Lower leg skin (tissue), 4 donors: ENCODE measurements at regions not wholly inside any gene's neighbourhood (a gene's known extent, or its start where the extent isn't known, plus 50 kb on each side); places are given as distances from the start of the nearest gene placed in this dataset.

Source experiments
- DNase-seq, 2 donors: peaks; one replicate each; pipeline ENCODE4 v3.0.0-alpha.2; 2019; ENCODE audit warnings: low spot score in 2 of 2
- H3K4me3 ChIP-seq: fragments of 200-600 bp; sonication (generic); 2 replicates; pipeline ENCODE4 v1.5.1; 2017; ENCODE audit warnings: mild to moderate bottlenecking, low read depth; ENCODE audit not compliant: poor library complexity, severe bottlenecking
- CTCF ChIP-seq, 3 donors: fragments of 450-650 bp; IDR thresholded peaks; one replicate each; pipeline ENCODE4 v1.5.1; 2016; ENCODE audit warnings: antibody characterized with exemption in 3 of 3, mild to moderate bottlenecking in 3 of 3, moderate library complexity in 2 of 3
- POLR2A ChIP-seq, 2 donors: fragments of 450-650 bp; IDR thresholded peaks; one replicate each; pipeline ENCODE4 v1.6.1; 2016 to 2017; ENCODE audit warnings: antibody characterized with exemption in 2 of 2, mild to moderate bottlenecking in 1 of 2, moderate library complexity in 1 of 2
- WGBS, 2 donors: methylation state at CpG; one replicate each; pipeline ENCODE4 v1.1.5; 2018; 5-methylcytosine and 5-hydroxymethylcytosine counted together
- intact Hi-C: fragments of 100-400 bp; cut with DNase I; formaldehyde crosslinking; loops from one replicate; pipeline ENCODE4 v1.15.0; 2023; ENCODE audit warnings: low total_unique reads

GRCh38 chr16:35480361-35480760 is 2020.9 kb downstream of the TP53TG3F start:
- TF ChIP-seq POLR2A (IDR thresholded peaks at IDR 0.05) (no peak), CTCF (IDR thresholded peaks at IDR 0.05) (no peak)
- no peak overlapping the region for H3K4me3 ChIP-seq
- DNase-seq, result no peak
- WGBS, 2 donors, result 0 to 23% methylated on average over 1 of the region's 1 CpG
- intact Hi-C loops, result no loop called here

GRCh38 chr16:35480988-35481387 is 2021.6 kb downstream of the TP53TG3F start:
- TF ChIP-seq CTCF (IDR thresholded peaks at IDR 0.05) (no peak), POLR2A (IDR thresholded peaks at IDR 0.05) (no peak)
- intact Hi-C loops, result no loop called here
- no peak overlapping the region for H3K4me3 ChIP-seq
- DNase-seq, result no peak

GRCh38 chr16:35485915-35486314 is 2026.5 kb downstream of the TP53TG3F start:
- 83 to 89% methylated on average over 17 of the region's 17 CpGs for WGBS, 2 donors
- DNase-seq, result no peak
- intact Hi-C loops, result no loop called here
- H3K4me3 ChIP-seq, result no peak overlapping the region
- TF ChIP-seq CTCF (IDR thresholded peaks at IDR 0.05) (no peak), POLR2A (IDR thresholded peaks at IDR 0.05) (no peak)

GRCh38 chr16:35492225-35492624 is 2032.8 kb downstream of the TP53TG3F start:
- DNase-seq, result no peak
- 59 to 60% methylated on average over 19 to 28 of the region's 28 CpGs for WGBS, 2 donors
- TF ChIP-seq POLR2A (IDR thresholded peaks at IDR 0.05), result no peak
- TF ChIP-seq CTCF (IDR thresholded peaks at IDR 0.05), result no peak
- intact Hi-C loops, result no loop called here
- H3K4me3 ChIP-seq, result no peak overlapping the region

- no peak for DNase-seq
- WGBS, 2 donors, result 38 to 70% methylated on average over 1 of the region's 1 CpG
- intact Hi-C loops, result no loop called here
- TF ChIP-seq CTCF (IDR thresholded peaks at IDR 0.05), result no peak
- no peak for TF ChIP-seq POLR2A (IDR thresholded peaks at IDR 0.05)
- no peak overlapping the region for H3K4me3 ChIP-seq
Measured at GRCh38 chr16:35497399-35497798, 2038.0 kb downstream of the TP53TG3F start.
